GM19455 (cell line): ENCODE measurements at regions not wholly inside any gene's neighbourhood (a gene's known extent, or its start where the extent isn't known, plus 50 kb on each side); places are given as distances from the start of the nearest gene placed in this dataset.
"Not testable (repeated sequence)": the region's sequence is repeated elsewhere in the genome, so short reads cannot be mapped to it uniquely, and the experiment has no call there.

Experiments
- ATAC-seq: cut with Tn5 transposase; IDR thresholded peaks from one replicate; pipeline ENCODE4 v1.9.1; 2021; ENCODE audit not compliant: unreplicated experiment

- ATAC-seq = no peak
Measured at GRCh38 chr14:21874946-21875345, 201.3 kb upstream of the OR4E1 start.

GRCh38 chr14:21874167-21874566 is 200.5 kb upstream of the OR4E1 start:
- ATAC-seq = no peak

- no peak for ATAC-seq
Measured at GRCh38 chr14:21868442-21869046, 194.9 kb upstream of the OR4E1 start.

GRCh38 chr14:21867541-21867940 is 193.9 kb upstream of the OR4E1 start:
- ATAC-seq = no peak

GRCh38 chr14:21866479-21866878 is 192.9 kb upstream of the OR4E1 start:
- ATAC-seq = no peak

- no peak for ATAC-seq
Measured at GRCh38 chr14:21863289-21863688, 189.7 kb upstream of the OR4E1 start.

- ATAC-seq = no peak
Measured at GRCh38 chr14:21861153-21861552, 187.5 kb upstream of the OR4E1 start.

- no peak for ATAC-seq
Measured at GRCh38 chr14:21860172-21860571, 186.6 kb upstream of the OR4E1 start.

- ATAC-seq = no peak
Measured at GRCh38 chr14:21852775-21853174, 179.2 kb upstream of the OR4E1 start.

GRCh38 chr14:21852061-21852664 is 178.5 kb upstream of the OR4E1 start:
- ATAC-seq = no peak

GRCh38 chr14:21846902-21847301 is 173.3 kb upstream of the OR4E1 start:
- not testable (repeated sequence) for ATAC-seq

- no peak for ATAC-seq
Measured at GRCh38 chr14:21846227-21846885, 172.7 kb upstream of the OR4E1 start.

GRCh38 chr14:21840765-21841164 is 167.1 kb upstream of the OR4E1 start:
- no peak for ATAC-seq

GRCh38 chr14:21833836-21834235 is 160.2 kb upstream of the OR4E1 start:
- ATAC-seq = no peak

GRCh38 chr14:21825845-21826244 is 152.2 kb upstream of the OR4E1 start:
- ATAC-seq = no peak

GRCh38 chr14:21825149-21825743 is 151.6 kb upstream of the OR4E1 start:
- ATAC-seq = no peak

- ATAC-seq = no peak
Measured at GRCh38 chr14:21822109-21822508, 148.5 kb upstream of the OR4E1 start.

GRCh38 chr14:21820631-21821030 is 147.0 kb upstream of the OR4E1 start:
- ATAC-seq = no peak

GRCh38 chr14:21819891-21820290 is 146.3 kb upstream of the OR4E1 start:
- ATAC-seq = not testable (repeated sequence)

GRCh38 chr14:21817010-21817409 is 143.4 kb upstream of the OR4E1 start:
- ATAC-seq = not testable (repeated sequence)

- no peak for ATAC-seq
Measured at GRCh38 chr14:21807975-21808374, 134.4 kb upstream of the OR4E1 start.

GRCh38 chr14:21804981-21805380 is 131.4 kb upstream of the OR4E1 start:
- ATAC-seq = no peak
